PC-9 (cell line): ENCODE measurements at regions not wholly inside any gene's neighbourhood (a gene's known extent, or its start where the extent isn't known, plus 50 kb on each side); places are given as distances from the start of the nearest gene placed in this dataset.

Experiments
- EZH2 ChIP-seq: fragments of 200-600 bp; sonication (generic); IDR thresholded peaks from 2 replicates; pipeline ENCODE4 v1.8.0; 2017; ENCODE audit warnings: antibody characterized with exemption, low read depth
- TF ChIP-seq, protein P1 (sequence below): fragments of 200-600 bp; sonication (generic); conservative IDR thresholded peaks from 2 replicates; pipeline ENCODE4 v1.6.1; 2017; ENCODE audit warnings: mixed run types, antibody characterized with exemption, mild to moderate bottlenecking, moderate library complexity

DNA sequence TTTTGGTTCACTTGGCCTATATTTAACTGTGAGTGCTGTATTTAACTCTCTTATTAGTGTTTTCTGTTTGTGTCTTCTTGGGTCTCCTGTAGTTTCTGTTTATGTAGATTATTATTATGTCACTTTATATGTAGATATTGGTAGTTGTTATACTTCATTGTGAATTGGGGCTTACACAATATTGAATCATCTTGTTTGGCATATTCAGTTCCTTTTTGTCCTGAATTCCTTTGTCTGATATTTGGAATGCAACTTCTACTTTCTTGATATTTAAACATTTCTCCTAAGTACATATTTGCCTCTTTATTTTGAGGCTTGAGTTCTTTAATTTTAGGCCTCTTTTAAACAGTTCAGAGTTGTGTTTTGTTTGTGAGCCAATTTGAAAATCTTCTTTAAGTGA is 544.8 kb upstream of the ADGRL3 start:
- TF ChIP-seq, protein P1, sequence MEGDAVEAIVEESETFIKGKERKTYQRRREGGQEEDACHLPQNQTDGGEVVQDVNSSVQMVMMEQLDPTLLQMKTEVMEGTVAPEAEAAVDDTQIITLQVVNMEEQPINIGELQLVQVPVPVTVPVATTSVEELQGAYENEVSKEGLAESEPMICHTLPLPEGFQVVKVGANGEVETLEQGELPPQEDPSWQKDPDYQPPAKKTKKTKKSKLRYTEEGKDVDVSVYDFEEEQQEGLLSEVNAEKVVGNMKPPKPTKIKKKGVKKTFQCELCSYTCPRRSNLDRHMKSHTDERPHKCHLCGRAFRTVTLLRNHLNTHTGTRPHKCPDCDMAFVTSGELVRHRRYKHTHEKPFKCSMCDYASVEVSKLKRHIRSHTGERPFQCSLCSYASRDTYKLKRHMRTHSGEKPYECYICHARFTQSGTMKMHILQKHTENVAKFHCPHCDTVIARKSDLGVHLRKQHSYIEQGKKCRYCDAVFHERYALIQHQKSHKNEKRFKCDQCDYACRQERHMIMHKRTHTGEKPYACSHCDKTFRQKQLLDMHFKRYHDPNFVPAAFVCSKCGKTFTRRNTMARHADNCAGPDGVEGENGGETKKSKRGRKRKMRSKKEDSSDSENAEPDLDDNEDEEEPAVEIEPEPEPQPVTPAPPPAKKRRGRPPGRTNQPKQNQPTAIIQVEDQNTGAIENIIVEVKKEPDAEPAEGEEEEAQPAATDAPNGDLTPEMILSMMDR, result no peak
- TF ChIP-seq EZH2, result no peak
